ENCODE measurements at regions not wholly inside any gene's neighbourhood (a gene's known extent, or its start where the extent isn't known, plus 50 kb on each side); places are given as distances from the start of the nearest gene placed in this dataset.

DNA sequence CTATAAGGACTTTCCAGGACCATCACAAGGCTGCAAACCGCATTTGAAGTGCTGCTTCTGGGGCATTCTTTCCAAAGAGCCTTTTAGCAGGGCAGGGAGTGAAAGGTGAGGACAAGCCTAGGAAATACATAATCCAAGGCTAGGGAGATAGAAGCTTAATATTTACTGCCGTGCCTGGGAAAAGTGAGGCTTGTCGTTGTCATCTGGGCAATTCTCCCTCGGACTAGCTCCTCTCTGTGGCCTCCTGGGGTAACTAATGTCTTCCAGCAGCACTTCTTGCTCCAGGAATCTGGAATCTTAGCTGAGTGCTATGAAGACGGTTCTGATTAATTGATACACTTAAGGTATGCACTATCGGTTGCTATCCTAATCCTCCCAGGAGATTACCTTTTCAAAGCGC is 69.3 kb upstream of the ATL2 start:
- DNase-seq (ENCODE audit: low read depth in 2 of 2), result no peak
- no peak overlapping the region for H3K4me3 ChIP-seq (replicated peaks in 1 of 2; ENCODE audit: low read depth in 2 of 2, low read length in 2 of 2)
- TF ChIP-seq, protein P1, sequence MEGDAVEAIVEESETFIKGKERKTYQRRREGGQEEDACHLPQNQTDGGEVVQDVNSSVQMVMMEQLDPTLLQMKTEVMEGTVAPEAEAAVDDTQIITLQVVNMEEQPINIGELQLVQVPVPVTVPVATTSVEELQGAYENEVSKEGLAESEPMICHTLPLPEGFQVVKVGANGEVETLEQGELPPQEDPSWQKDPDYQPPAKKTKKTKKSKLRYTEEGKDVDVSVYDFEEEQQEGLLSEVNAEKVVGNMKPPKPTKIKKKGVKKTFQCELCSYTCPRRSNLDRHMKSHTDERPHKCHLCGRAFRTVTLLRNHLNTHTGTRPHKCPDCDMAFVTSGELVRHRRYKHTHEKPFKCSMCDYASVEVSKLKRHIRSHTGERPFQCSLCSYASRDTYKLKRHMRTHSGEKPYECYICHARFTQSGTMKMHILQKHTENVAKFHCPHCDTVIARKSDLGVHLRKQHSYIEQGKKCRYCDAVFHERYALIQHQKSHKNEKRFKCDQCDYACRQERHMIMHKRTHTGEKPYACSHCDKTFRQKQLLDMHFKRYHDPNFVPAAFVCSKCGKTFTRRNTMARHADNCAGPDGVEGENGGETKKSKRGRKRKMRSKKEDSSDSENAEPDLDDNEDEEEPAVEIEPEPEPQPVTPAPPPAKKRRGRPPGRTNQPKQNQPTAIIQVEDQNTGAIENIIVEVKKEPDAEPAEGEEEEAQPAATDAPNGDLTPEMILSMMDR (IDR thresholded peaks at IDR 0.05; ENCODE audit: low read depth, low read length), result peak; percentile 10

DNA sequence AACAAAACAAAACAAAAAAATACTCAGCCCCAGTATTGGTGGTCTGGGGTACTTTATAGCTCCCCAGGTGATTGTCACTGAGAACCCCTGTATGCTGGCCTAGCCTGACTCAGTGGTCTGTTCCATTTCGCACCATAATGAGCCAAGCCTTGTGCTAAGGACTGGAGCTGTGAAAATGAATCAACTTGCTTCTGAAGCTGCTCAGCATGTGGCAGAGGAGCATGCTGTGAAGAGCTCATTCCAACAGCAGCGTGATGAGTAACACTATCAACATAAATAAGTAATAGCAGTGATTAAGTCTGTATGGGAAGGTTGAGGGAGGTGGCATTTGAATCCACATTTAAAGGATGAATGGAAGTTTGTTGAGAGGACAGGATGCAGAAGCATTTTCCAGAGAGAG is 67.2 kb upstream of the ATL2 start:
- TF ChIP-seq, protein P1 (IDR thresholded peaks at IDR 0.05; ENCODE audit: low read depth, low read length), result no peak
- no peak for DNase-seq (ENCODE audit: low read depth in 2 of 2)
- H3K4me3 ChIP-seq (replicated peaks in 1 of 2; ENCODE audit: low read depth in 2 of 2, low read length in 2 of 2), result no peak overlapping the region

DNA sequence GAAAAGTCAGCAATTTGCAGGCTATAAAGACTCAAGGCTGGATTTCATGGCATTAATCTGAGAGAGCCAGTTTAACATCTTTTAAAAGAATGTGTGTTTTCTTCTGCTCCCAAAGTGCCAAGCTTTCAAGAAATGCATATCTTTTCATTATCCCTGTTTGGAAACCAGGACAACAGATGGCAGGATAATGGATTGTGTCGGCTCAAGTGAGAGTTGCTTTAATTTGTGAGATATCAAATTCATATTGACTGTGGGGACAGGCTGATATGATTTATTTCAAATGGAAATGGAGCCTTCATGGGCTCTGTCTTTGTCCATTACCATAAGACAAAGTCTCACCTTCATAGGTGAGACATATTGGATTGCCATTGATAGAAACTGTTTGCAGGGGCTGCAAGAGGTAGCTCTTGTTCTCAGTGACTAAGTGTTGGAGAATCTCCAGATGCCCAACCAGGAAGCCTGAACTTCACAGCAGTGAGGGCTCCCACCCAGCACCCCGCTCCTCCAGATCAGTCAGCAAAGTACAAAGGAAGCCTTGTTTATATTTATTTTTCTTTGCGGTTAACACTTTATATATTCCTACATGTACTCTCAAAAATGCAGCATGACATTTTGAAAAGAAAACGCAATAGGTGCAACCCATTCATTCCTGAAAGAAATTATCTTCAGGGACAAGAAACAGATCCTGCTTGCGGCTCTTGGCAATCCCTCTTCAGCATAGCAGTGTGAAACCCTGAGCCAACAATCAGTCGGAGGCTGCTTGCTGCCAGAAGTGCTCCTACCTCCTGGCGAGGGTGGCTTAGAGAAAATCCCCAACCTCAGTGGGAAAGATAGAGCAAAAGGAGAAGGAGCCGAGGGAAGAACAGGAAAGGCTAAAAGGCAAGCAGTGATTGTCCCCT is 65.8 kb upstream of the ATL2 start:
- no peak overlapping the region for H3K4me3 ChIP-seq (replicated peaks in 1 of 2; ENCODE audit: low read depth in 2 of 2, low read length in 2 of 2)
- TF ChIP-seq, protein P1 (IDR thresholded peaks at IDR 0.05; ENCODE audit: low read depth, low read length), result no peak
- DNase-seq (ENCODE audit: low read depth in 2 of 2), result peak in 1 of 2 donors; percentile 81

DNA sequence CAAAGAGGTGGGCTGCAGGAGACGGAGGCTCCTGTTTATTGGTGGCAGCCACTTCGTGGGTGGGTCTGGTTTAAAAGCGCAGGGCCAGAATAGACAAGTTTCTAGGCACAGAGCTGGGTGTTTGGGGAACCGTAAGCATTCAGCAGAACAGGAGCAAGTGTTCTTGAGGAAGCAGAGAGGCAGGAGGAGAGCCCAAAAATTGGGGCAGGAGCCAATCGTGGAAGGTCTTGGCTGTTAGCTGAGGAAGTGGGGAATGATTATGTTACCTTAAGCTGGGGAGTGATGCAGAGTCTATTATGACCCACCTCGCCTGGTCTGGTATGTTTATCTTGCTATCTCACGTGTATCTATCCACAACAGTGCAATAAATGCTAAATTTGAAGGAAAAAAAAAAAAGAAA is 64.3 kb upstream of the ATL2 start:
- TF ChIP-seq, protein P1 (IDR thresholded peaks at IDR 0.05; ENCODE audit: low read depth, low read length), result no peak
- no peak overlapping the region for H3K4me3 ChIP-seq (replicated peaks in 1 of 2; ENCODE audit: low read depth in 2 of 2, low read length in 2 of 2)
- no peak for DNase-seq (ENCODE audit: low read depth in 2 of 2)

DNA sequence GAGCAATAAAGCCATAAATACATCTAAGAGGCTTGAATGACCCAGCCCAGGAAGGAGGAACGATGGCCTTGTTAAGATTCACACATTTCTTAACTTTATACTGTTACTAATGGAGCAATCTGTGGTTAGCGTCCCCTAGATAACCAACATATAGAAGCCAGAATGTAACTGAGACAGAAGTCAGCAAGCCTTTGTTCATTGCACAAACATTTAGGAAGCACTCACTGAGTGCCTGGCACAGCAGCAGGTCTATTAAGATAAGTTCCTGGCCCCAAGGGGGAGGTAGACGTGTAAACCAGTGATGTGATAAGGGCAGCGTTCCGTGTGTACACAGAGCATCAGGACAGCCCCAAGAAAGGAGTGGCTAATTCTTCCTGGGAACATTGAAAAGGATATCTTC is 63.6 kb upstream of the ATL2 start:
- H3K4me3 ChIP-seq (replicated peaks in 1 of 2; ENCODE audit: low read depth in 2 of 2, low read length in 2 of 2), result no peak overlapping the region
- TF ChIP-seq, protein P1 (IDR thresholded peaks at IDR 0.05; ENCODE audit: low read depth, low read length), result no peak
- DNase-seq (ENCODE audit: low read depth in 2 of 2), result peak in 1 of 2 donors; percentile 67

DNA sequence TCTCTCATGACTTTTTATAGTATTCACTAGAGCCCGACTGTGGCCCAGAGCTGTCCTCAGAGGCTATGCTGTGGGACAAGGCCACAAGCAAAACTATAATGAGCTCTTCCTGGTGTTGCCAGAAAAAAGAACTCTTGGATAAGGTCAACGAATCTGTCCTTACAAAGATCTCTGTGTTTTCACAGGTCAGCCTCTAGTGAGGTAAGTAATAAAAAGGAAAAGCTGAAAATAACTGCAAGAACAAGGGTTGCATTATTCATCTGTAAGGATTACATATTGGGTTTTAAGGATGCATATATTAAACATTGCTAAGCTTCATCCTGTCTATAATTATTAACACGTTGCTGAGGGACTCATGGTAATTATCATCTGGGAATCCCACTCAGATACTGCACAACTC is 62.8 kb upstream of the ATL2 start:
- TF ChIP-seq, protein P1 (IDR thresholded peaks at IDR 0.05; ENCODE audit: low read depth, low read length), result no peak
- DNase-seq (ENCODE audit: low read depth in 2 of 2), result no peak
- H3K4me3 ChIP-seq (replicated peaks in 1 of 2; ENCODE audit: low read depth in 2 of 2, low read length in 2 of 2), result no peak overlapping the region
